Activated CD4-positive, alpha-beta T cell treated with anti-CD3 and anti-CD28 coated beads for 36 hours (primary cell): ENCODE measurements at regions not wholly inside any gene's neighbourhood (a gene's known extent, or its start where the extent isn't known, plus 50 kb on each side); places are given as distances from the start of the nearest gene placed in this dataset.

Experiments used
- ATAC-seq: fragments of 200-7000 bp; cut with Tn5 transposase; one replicate; pipeline ENCODE4 v1.10.0; 2021; ENCODE audit warnings: mild to moderate bottlenecking, moderate library complexity
- CTCF ChIA-PET: fragments of 350-600 bp; sonication (Branson Sonifier 250); formaldehyde crosslinking; loops from one replicate; lab custom pipeline; 2021; ENCODE audit warnings: antibody characterized with exemption; lab: Charles Lee
- POLR2A ChIA-PET: fragments of 350-600 bp; sonication (Branson Sonifier 250); formaldehyde crosslinking; loops from one replicate; lab custom pipeline; 2021; ENCODE audit warnings: antibody characterized with exemption, inconsistent platforms; lab: Charles Lee
- DNase-seq: peaks from one replicate; pipeline ENCODE4 v3.0.0-alpha.2; 2020
- H3K27ac Mint-ChIP-seq: one replicate; pipeline ENCODE4 v1.8.0; 2021; ENCODE audit warnings: mixed read lengths
- H3K27me3 Mint-ChIP-seq: one replicate; pipeline ENCODE4 v1.8.0; 2021; ENCODE audit warnings: mixed read lengths
- H3K36me3 Mint-ChIP-seq: one replicate; pipeline ENCODE4 v1.8.0; 2021; ENCODE audit warnings: low read depth, mixed read lengths
- H3K4me1 Mint-ChIP-seq: one replicate; pipeline ENCODE4 v1.8.0; 2021; ENCODE audit warnings: mixed read lengths
- H3K4me3 Mint-ChIP-seq: one replicate; pipeline ENCODE4 v1.8.0; 2021; ENCODE audit warnings: mild to moderate bottlenecking, moderate library complexity, mixed read lengths
- H3K9me3 Mint-ChIP-seq: one replicate; pipeline ENCODE4 v1.8.0; 2021; ENCODE audit warnings: low read depth, mixed read lengths
- intact Hi-C, 2 experiments: fragments of 100-400 bp; cut with DNase I in 1 of 2; cut with micrococcal nuclease in 1 of 2; formaldehyde crosslinking; loops; one replicate each; pipeline versions ENCODE4 v1.14.2 to v1.15.1; 2022 to 2024; cut with DNase I, micrococcal nuclease

GRCh38 chr2:129762386-129763189, 216.9 kb upstream of the RAB6C start:
- intact Hi-C loops = no loop called here
- Mint-ChIP-seq H3K4me3 (no peak overlapping the region), H3K4me1 (no peaks in the 10 kb centered on the region), H3K27me3 (no peaks in the 10 kb centered on the region), H3K27ac (no peak overlapping the region), H3K36me3 (no peaks in the 10 kb centered on the region), H3K9me3 (no peaks in the 10 kb centered on the region)
- DNase-seq (no peak), ATAC-seq (no peak)
- POLR2A ChIA-PET = no interaction called here
- CTCF ChIA-PET = interaction anchor here (0.7 kb wide), 1 partner anchor 64 kb away, joined by 3 read pairs; no protein-coding TSS in a partner anchor

- POLR2A ChIA-PET = no interaction called here
- H3K4me1 Mint-ChIP-seq = no peaks in the 10 kb centered on the region
- DNase-seq = no peak
These were observed 216.1 kb upstream of the RAB6C start for GRCh38 chr2:129763190-129763846.

GRCh38 chr2:129763966-129764365, 215.5 kb upstream of the RAB6C start:
- Mint-ChIP-seq H3K4me1 (no peaks in the 10 kb centered on the region), H3K27ac (no peak overlapping the region), H3K9me3 (no peaks in the 10 kb centered on the region), H3K27me3 (no peaks in the 10 kb centered on the region), H3K36me3 (no peaks in the 10 kb centered on the region), H3K4me3 (no peak overlapping the region)
- CTCF ChIA-PET = no interaction called here
- DNase-seq = no peak
- intact Hi-C loops = no loop called here
- POLR2A ChIA-PET = no interaction called here
- no peak for ATAC-seq

More at GRCh38 chr2:129763190-129763846, 216.1 kb upstream of the RAB6C start:
- intact Hi-C loops = no loop called here
- no peaks in the 10 kb centered on the region for H3K36me3 Mint-ChIP-seq
- ATAC-seq = no peak
- CTCF ChIA-PET = interaction anchor here (0.7 kb wide), 1 partner anchor 64 kb away, joined by 3 read pairs; no protein-coding TSS in a partner anchor
- no peak overlapping the region for H3K4me3 Mint-ChIP-seq
- H3K27me3 Mint-ChIP-seq = no peaks in the 10 kb centered on the region
- no peak overlapping the region for H3K27ac Mint-ChIP-seq
- H3K9me3 Mint-ChIP-seq = no peaks in the 10 kb centered on the region

- ATAC-seq = no peak
- H3K27ac Mint-ChIP-seq = no peak overlapping the region
- CTCF ChIA-PET = no interaction called here
- H3K4me3 Mint-ChIP-seq = no peak overlapping the region
- POLR2A ChIA-PET = no interaction called here
- DNase-seq = no peak
- no peaks in the 10 kb centered on the region for H3K27me3 Mint-ChIP-seq
- no peaks in the 10 kb centered on the region for H3K4me1 Mint-ChIP-seq
- no peaks in the 10 kb centered on the region for H3K9me3 Mint-ChIP-seq
- no peaks in the 10 kb centered on the region for H3K36me3 Mint-ChIP-seq
- intact Hi-C loops = no loop called here
These were observed 214.8 kb upstream of the RAB6C start for GRCh38 chr2:129764376-129765325.

GRCh38 chr2:129765326-129765677, 214.2 kb upstream of the RAB6C start:
- DNase-seq (no peak), ATAC-seq (no peak)
- H3K36me3 Mint-ChIP-seq = no peaks in the 10 kb centered on the region
- CTCF ChIA-PET = no interaction called here
- intact Hi-C loops = no loop called here
- no peaks in the 10 kb centered on the region for H3K9me3 Mint-ChIP-seq
- H3K27ac Mint-ChIP-seq = no peak overlapping the region
- POLR2A ChIA-PET = no interaction called here
- H3K4me3 Mint-ChIP-seq = no peak overlapping the region
- no peaks in the 10 kb centered on the region for H3K27me3 Mint-ChIP-seq
- no peaks in the 10 kb centered on the region for H3K4me1 Mint-ChIP-seq

- POLR2A ChIA-PET = no interaction called here
- CTCF ChIA-PET = no interaction called here
- H3K27me3 Mint-ChIP-seq = no peaks in the 10 kb centered on the region
- no peak for DNase-seq
- no peaks in the 10 kb centered on the region for H3K36me3 Mint-ChIP-seq
- H3K4me1 Mint-ChIP-seq = no peaks in the 10 kb centered on the region
- intact Hi-C loops = no loop called here
- no peaks in the 10 kb centered on the region for H3K9me3 Mint-ChIP-seq
- H3K4me3 Mint-ChIP-seq = no peak overlapping the region
- H3K27ac Mint-ChIP-seq = no peak overlapping the region
- ATAC-seq = no peak
These were observed 213.7 kb upstream of the RAB6C start for GRCh38 chr2:129765678-129766351.

- ChIA-PET POLR2A (no interaction called here), CTCF (no interaction called here)
- Mint-ChIP-seq H3K36me3 (no peaks in the 10 kb centered on the region), H3K27ac (no peak overlapping the region), H3K27me3 (no peaks in the 10 kb centered on the region), H3K4me3 (no peak overlapping the region), H3K9me3 (no peaks in the 10 kb centered on the region), H3K4me1 (no peaks in the 10 kb centered on the region)
- DNase-seq (no peak), ATAC-seq (no peak)
- intact Hi-C loops = no loop called here
These were observed 213.0 kb upstream of the RAB6C start for GRCh38 chr2:129766374-129766993.

- ATAC-seq (no peak), DNase-seq (no peak)
- Mint-ChIP-seq H3K4me3 (no peak overlapping the region), H3K27ac (no peak overlapping the region), H3K4me1 (no peaks in the 10 kb centered on the region), H3K27me3 (no peaks in the 10 kb centered on the region), H3K9me3 (no peaks in the 10 kb centered on the region), H3K36me3 (no peaks in the 10 kb centered on the region)
- ChIA-PET POLR2A (no interaction called here), CTCF (no interaction called here)
- intact Hi-C loops = no loop called here
These were observed 212.0 kb upstream of the RAB6C start for GRCh38 chr2:129767346-129768035.

- H3K36me3 Mint-ChIP-seq = no peaks in the 10 kb centered on the region
- no peak overlapping the region for H3K27ac Mint-ChIP-seq
- ATAC-seq (no peak), DNase-seq (no peak)
- H3K4me1 Mint-ChIP-seq = no peaks in the 10 kb centered on the region
- intact Hi-C loops = no loop called here
- no peak overlapping the region for H3K4me3 Mint-ChIP-seq
- ChIA-PET CTCF (no interaction called here), POLR2A (no interaction called here)
- no peaks in the 10 kb centered on the region for H3K9me3 Mint-ChIP-seq
- no peaks in the 10 kb centered on the region for H3K27me3 Mint-ChIP-seq
These were observed 211.5 kb upstream of the RAB6C start for GRCh38 chr2:129768036-129768386.

- ATAC-seq (no peak), DNase-seq (no peak)
- ChIA-PET CTCF (no interaction called here), POLR2A (no interaction called here)
- Mint-ChIP-seq H3K9me3 (no peaks in the 10 kb centered on the region), H3K27me3 (no peaks in the 10 kb centered on the region), H3K27ac (no peak overlapping the region), H3K4me3 (no peak overlapping the region), H3K4me1 (no peaks in the 10 kb centered on the region), H3K36me3 (no peaks in the 10 kb centered on the region)
- intact Hi-C loops = no loop called here
These were observed 210.8 kb upstream of the RAB6C start for GRCh38 chr2:129768485-129769184.
